RWPE1 (cell line): ENCODE measurements at regions not wholly inside any gene's neighbourhood (a gene's known extent, or its start where the extent isn't known, plus 50 kb on each side); places are given as distances from the start of the nearest gene placed in this dataset.
"Not testable (repeated sequence)": the region's sequence is repeated elsewhere in the genome, so short reads cannot be mapped to it uniquely, and the experiment has no call there.

Experiments
- CTCF ChIA-PET: fragments of 350-600 bp; sonication (Branson Sonifier 250); formaldehyde crosslinking; extraction: SDS; loops from one replicate; lab custom pipeline; 2021; lab: Yijun Ruan, JAX
- POLR2A ChIA-PET: fragments of 400-600 bp; formaldehyde crosslinking; extraction: SDS; loops from one replicate; lab custom pipeline; 2020; ENCODE audit warnings: antibody characterized with exemption; ENCODE audit not compliant: low non-redundant PET; lab: Yijun Ruan, JAX
- DNase-seq: peaks from one replicate; pipeline ENCODE4 v3.0.0; 2012; ENCODE audit warnings: low spot score
- H3K27ac ChIP-seq: fragments of 450-650 bp; 2 replicates; pipeline ENCODE4 v1.5.1; 2017
- TF ChIP-seq, protein P1 (sequence below): fragments of 450-650 bp; conservative IDR thresholded peaks from 2 replicates; pipeline ENCODE4 v1.5.1; 2017; ENCODE audit warnings: low read depth, mild to moderate bottlenecking

GRCh38 chr1:66452982-66453381 is 81.0 kb upstream of the SGIP1 start:
- TF ChIP-seq, protein P1, sequence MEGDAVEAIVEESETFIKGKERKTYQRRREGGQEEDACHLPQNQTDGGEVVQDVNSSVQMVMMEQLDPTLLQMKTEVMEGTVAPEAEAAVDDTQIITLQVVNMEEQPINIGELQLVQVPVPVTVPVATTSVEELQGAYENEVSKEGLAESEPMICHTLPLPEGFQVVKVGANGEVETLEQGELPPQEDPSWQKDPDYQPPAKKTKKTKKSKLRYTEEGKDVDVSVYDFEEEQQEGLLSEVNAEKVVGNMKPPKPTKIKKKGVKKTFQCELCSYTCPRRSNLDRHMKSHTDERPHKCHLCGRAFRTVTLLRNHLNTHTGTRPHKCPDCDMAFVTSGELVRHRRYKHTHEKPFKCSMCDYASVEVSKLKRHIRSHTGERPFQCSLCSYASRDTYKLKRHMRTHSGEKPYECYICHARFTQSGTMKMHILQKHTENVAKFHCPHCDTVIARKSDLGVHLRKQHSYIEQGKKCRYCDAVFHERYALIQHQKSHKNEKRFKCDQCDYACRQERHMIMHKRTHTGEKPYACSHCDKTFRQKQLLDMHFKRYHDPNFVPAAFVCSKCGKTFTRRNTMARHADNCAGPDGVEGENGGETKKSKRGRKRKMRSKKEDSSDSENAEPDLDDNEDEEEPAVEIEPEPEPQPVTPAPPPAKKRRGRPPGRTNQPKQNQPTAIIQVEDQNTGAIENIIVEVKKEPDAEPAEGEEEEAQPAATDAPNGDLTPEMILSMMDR = no peak
- ChIA-PET CTCF (no interaction called here), POLR2A (no interaction called here)
- DNase-seq = no peak
- no peak overlapping the region for H3K27ac ChIP-seq

- DNase-seq = no peak
- POLR2A ChIA-PET = no interaction called here
- TF ChIP-seq, protein P1 = no peak
- H3K27ac ChIP-seq = no peak overlapping the region
- CTCF ChIA-PET = interaction anchor here (0.7 kb wide), 1 partner anchor 205 kb away, joined by 5 read pairs; no protein-coding TSS in a partner anchor
Measured at GRCh38 chr1:66455446-66455845, 78.5 kb upstream of the SGIP1 start.

- no peak overlapping the region for H3K27ac ChIP-seq
- POLR2A ChIA-PET = no interaction called here
Measured at GRCh38 chr1:66460776-66461175, 73.2 kb upstream of the SGIP1 start.

DNA sequence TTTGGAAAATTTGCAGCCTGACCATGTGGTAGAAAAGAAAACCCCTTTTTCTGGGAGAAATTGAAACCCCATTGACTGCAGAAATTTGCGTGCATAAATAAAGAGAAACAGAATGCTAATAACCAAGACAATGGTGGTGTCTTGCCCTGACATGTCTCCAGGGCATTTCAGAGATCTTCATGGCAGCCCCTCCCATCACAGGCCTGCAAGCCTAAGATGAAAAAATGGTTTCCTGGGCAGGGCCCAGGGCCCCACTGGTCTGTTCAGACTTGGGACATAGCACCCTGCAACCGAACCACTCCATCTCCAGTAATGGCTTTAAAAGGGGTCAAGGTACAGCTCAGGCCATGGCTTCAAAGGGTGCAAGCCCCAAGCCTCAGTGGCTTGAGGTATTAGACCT is 71.6 kb upstream of the SGIP1 start:
- ChIA-PET CTCF (no interaction called here), POLR2A (no interaction called here)
- H3K27ac ChIP-seq = no peak overlapping the region
- DNase-seq = no peak
- TF ChIP-seq, protein P1 = no peak

More at GRCh38 chr1:66460776-66461175, 73.2 kb upstream of the SGIP1 start:
- no peak for DNase-seq
- TF ChIP-seq, protein P1 = no peak
- CTCF ChIA-PET = no interaction called here

DNA sequence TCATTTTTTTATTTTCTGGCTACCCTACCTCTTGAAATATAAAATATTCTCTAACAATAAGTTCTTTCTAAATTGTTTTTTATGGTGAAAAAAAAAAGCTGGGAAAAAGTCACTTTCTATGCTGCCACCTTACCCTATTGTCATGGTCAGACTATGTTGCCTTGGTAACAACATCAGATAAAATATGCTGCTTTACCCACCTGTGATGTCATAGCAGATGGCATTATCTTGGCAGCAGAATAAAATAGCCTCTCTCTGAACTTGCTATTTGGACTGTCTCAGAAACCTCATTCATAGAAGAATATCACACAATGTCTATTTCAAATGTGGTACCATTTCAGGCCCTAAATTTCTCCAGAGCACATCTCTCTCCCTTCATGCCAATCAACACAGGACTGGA is 69.6 kb upstream of the SGIP1 start:
- DNase-seq = no peak
- ChIA-PET POLR2A (no interaction called here), CTCF (interaction anchor here (0.6 kb wide), 1 partner anchor 12 kb away, joined by 3 read pairs; no protein-coding TSS in a partner anchor)
- H3K27ac ChIP-seq = no peak overlapping the region
- TF ChIP-seq, protein P1 = no peak

DNA sequence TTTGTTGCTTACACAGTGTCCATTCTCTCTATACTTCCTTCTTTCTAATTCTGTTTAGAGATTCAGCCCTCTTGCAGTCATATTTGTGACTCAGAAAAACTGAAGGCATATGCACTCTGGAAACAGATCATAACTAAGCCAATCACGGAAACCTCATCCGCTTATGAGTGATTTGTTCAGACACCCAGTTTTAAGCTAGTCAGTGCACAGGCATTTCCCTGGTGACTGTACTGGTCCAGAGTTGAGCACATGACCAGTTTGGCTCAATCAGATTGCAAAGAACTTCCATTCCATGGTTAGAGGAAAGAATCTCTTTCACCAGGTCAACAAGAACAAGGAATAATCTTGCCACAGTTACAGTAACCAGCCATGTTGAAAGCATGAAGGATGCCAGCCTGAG is 69.2 kb upstream of the SGIP1 start:
- ChIA-PET POLR2A (no interaction called here), CTCF (no interaction called here)
- no peak overlapping the region; the same call in 1 of the 2 replicates for H3K27ac ChIP-seq
- DNase-seq = peak; percentile 83
- TF ChIP-seq, protein P1 = no peak

GRCh38 chr1:66466695-66467094 is 67.3 kb upstream of the SGIP1 start:
- CTCF ChIA-PET, DNase-seq, POLR2A ChIA-PET, H3K27ac ChIP-seq: not testable (repeated sequence)
